HepG2 (cell line): ENCODE measurements at regions not wholly inside any gene's neighbourhood (a gene's known extent, or its start where the extent isn't known, plus 50 kb on each side); places are given as distances from the start of the nearest gene placed in this dataset.

ENCODE experiments used
- ATAC-seq: fragments of 200-7000 bp; cut with Tn5 transposase; 3 replicates; pipeline ENCODE4 v1.9.1; 2020; ENCODE audit warnings: mild to moderate bottlenecking, moderate library complexity
- BruUV-seq: library from RNA; stranded (reverse); fragments of 400-500 nt; replicated peaks from 2 replicates; lab custom pipeline; 2021; lab: Mats Ljungman, UMichigan
- CTCF ChIA-PET: fragments of 300-600 bp; formaldehyde crosslinking; extraction: SDS; loops from one replicate; lab custom pipeline; 2021; ENCODE audit warnings: low total read pairs, inconsistent platforms, low intra/inter-chr PET ratio; lab: Yijun Ruan, JAX
- POLR2A ChIA-PET: fragments of 350-600 bp; sonication (Branson Sonifier 250); formaldehyde crosslinking; loops from one replicate; lab custom pipeline; 2020; ENCODE audit warnings: antibody characterized with exemption, inconsistent platforms; lab: Yijun Ruan, JAX
- DNase-seq: peaks from one replicate; pipeline ENCODE4 v3.0.0-alpha.2; 2015; ENCODE audit warnings: low spot score
- FAIRE-seq: peaks from 3 replicates; lab custom pipeline; 2011; peaks lifted over from hg19 to GRCh38; lab: Jason Lieb, UNC
- H2AFZ ChIP-seq: one replicate; pipeline ENCODE4 v1.6.1; 2011; ENCODE audit warnings: low read length, inconsistent platforms
- H3K27ac ChIP-seq: fragments of 300-600 bp; 3 replicates; pipeline ENCODE4 v1.8.0; 2011; ENCODE audit warnings: mixed run types, mild to moderate bottlenecking, mixed read lengths, low read length, inconsistent platforms; ENCODE audit not compliant: insufficient read depth; ENCODE audit errors: extremely low read length
- H3K27me3 ChIP-seq, 2 experiments: fragments of 200-600 bp in 1 of 2; 2 replicates in 1 of 2; 3 replicates in 1 of 2; pipeline versions ENCODE4 v1.6.0 to v1.8.0; 2011; ENCODE audit warnings: low read length in 2 of 2, mild to moderate bottlenecking in 2 of 2, moderate library complexity in 2 of 2, inconsistent platforms in 1 of 2; ENCODE audit not compliant: insufficient read depth in 2 of 2, control insufficient read depth in 1 of 2
- H3K36me3 ChIP-seq, 2 experiments: fragments of 200-600 bp in 1 of 2; replicated peaks in 1 of 2; 2 replicates in 1 of 2; 3 replicates in 1 of 2; pipeline versions ENCODE4 v1.5.1 to v1.8.0; 2011; ENCODE audit warnings: low read length in 2 of 2, inconsistent platforms in 1 of 2; ENCODE audit not compliant: insufficient read depth in 2 of 2, control insufficient read depth in 1 of 2
- H3K4me1 ChIP-seq: 2 replicates; pipeline ENCODE4 v1.5.1; 2012; ENCODE audit warnings: low read length, inconsistent platforms; ENCODE audit not compliant: insufficient read depth
- H3K4me2 ChIP-seq: 2 replicates; pipeline ENCODE4 v1.6.0; 2011; ENCODE audit warnings: low read depth, low read length, inconsistent platforms
- H3K4me3 ChIP-seq, 3 experiments: fragments of 200-600 bp in 1 of 3; sonication (generic), shearing (Covaris generic) in 1 of 3; replicated peaks in 1 of 3; 2 replicates each; pipeline ENCODE4 v1.5.1; 2011 to 2016; ENCODE audit warnings: low read length in 3 of 3, inconsistent platforms in 2 of 3, low read depth in 2 of 3, mild to moderate bottlenecking in 2 of 3, control low read depth in 1 of 3, mixed read lengths in 1 of 3; ENCODE audit not compliant: insufficient read depth in 1 of 3
- H3K79me2 ChIP-seq: one replicate; pipeline ENCODE4 v1.6.1; 2011; ENCODE audit warnings: low read length, inconsistent platforms; ENCODE audit not compliant: insufficient read depth
- H3K9ac ChIP-seq: 2 replicates; pipeline ENCODE4 v1.6.0; 2011; ENCODE audit warnings: mild to moderate bottlenecking, low read depth, low read length, inconsistent platforms; ENCODE audit not compliant: insufficient read depth
- H3K9me3 ChIP-seq: 2 replicates; pipeline ENCODE4 v1.5.1; 2012; ENCODE audit warnings: mild to moderate bottlenecking, low read length
- H4K20me1 ChIP-seq: 2 replicates; pipeline ENCODE4 v1.6.0; 2011; ENCODE audit warnings: inconsistent platforms, mild to moderate bottlenecking, low read length, moderate library complexity; ENCODE audit not compliant: insufficient read depth
- ATAD3A ChIP-seq: sonication (generic); formaldehyde crosslinking; IDR thresholded peaks from 2 replicates; pipeline ENCODE4 v1.4.0; 2020; ENCODE audit warnings: missing genetic modification reagents
- ETV5 ChIP-seq: IDR thresholded peaks from 2 replicates; pipeline ENCODE4 v1.6.1; 2018; ENCODE audit warnings: missing biosample characterization, missing genetic modification reagents, inconsistent platforms, borderline replicate concordance
- FOXM1 ChIP-seq: sonication (generic); formaldehyde crosslinking; IDR thresholded peaks from 2 replicates; pipeline ENCODE4 v1.5.0; 2020; ENCODE audit warnings: missing genetic modification reagents
- JARID2 ChIP-seq: sonication (generic); formaldehyde crosslinking; IDR thresholded peaks from 2 replicates; pipeline ENCODE4 v1.8.1; 2023; ENCODE audit warnings: missing genetic modification reagents, inconsistent platforms; ENCODE audit not compliant: insufficient replicate concordance
- NFKB2 ChIP-seq: sonication (generic); formaldehyde crosslinking; IDR thresholded peaks from 2 replicates; pipeline ENCODE4 v1.4.0; 2020; ENCODE audit warnings: missing genetic modification reagents, borderline replicate concordance
- NFRKB ChIP-seq: fragments of 450-650 bp; IDR thresholded peaks from 2 replicates; pipeline ENCODE4 v1.6.1; 2017
- PTBP1 ChIP-seq: fragments of 200-400 bp; formaldehyde crosslinking; IDR thresholded peaks from 2 replicates; pipeline ENCODE4 v1.6.1; 2018; ENCODE audit warnings: low read length, low read depth; ENCODE audit not compliant: poor library complexity, severe bottlenecking
- ZFP36L1 ChIP-seq: sonication (generic); formaldehyde crosslinking; IDR thresholded peaks from 2 replicates; pipeline ENCODE4 v1.8.0; 2022; ENCODE audit warnings: mild to moderate bottlenecking, missing genetic modification reagents, moderate library complexity
- ZNF253 ChIP-seq: sonication (generic); formaldehyde crosslinking; IDR thresholded peaks from 2 replicates; pipeline ENCODE4 v1.8.0; 2022; ENCODE audit warnings: mild to moderate bottlenecking, missing genetic modification reagents, borderline replicate concordance
- ZNF619 ChIP-seq: sonication (generic); formaldehyde crosslinking; IDR thresholded peaks from 2 replicates; pipeline ENCODE4 v1.4.0; 2020; ENCODE audit warnings: mild to moderate bottlenecking, missing genetic modification reagents
- WGBS: methylation state at CpG from one replicate; pipeline ENCODE4 v1.1.6; 2017; ENCODE audit warnings: low lambda C conversion rate; 5-methylcytosine and 5-hydroxymethylcytosine counted together
- in situ Hi-C: cut with HindIII; loops from 2 replicates; pipeline ENCODE4 v1.10.0; 2017; ENCODE audit warnings: low pct_unique_long_range_greater_than_20kb; ENCODE audit not compliant: extremely low pct_ligation_motif_present
- intact Hi-C: fragments of 100-400 bp; cut with micrococcal nuclease; formaldehyde crosslinking; loops from one replicate; pipeline ENCODE4 v1.10.0; 2022; ENCODE audit not compliant: unreplicated experiment

DNA sequence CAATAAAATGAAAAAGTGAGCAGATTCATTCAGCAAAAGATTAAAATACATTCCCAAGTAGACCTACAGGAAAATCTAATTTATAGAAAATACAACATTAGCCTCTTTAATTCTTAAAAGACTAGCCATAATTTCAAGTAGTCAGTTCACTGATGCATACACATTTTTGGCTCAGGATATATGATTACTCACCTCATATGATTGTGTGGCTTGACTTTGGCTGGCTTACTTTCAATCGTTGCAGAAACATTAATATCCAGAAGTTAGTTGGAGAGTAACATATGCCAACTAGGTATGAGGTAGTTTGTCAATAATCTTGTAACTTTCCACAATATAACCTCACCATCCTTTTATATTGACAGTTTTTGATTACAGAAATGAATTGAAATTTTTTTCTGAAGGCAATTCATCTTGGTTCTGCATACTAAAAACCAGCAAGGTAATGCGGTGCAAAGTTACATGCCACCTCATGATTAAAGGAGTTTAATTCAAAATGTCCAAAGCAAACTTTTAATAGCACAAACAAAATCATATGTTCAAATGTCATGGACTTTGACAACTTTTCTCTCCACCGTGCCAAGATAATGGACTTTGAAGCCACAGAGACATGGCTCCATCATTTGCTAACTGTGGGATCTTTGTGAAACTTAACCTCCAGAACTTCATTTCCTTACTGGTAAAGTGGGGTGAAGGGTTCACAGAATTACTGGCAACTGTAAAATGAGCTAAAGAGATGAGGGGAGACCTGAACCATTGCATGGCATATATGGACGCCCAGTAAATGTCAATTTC, 76.6 kb upstream of the PAM start:
- ATAC-seq (no peak), DNase-seq (no peak), FAIRE-seq (no peak)
- WGBS: 4% methylated on average over 4 of the region's 4 CpGs
- Histone ChIP-seq H4K20me1 (no peaks in the 10 kb centered on the region), H3K4me1 (no peaks in the 10 kb centered on the region; the same call in 1 of the 2 replicates), H3K79me2 (no peaks in the 10 kb centered on the region), H3K27me3 (no peaks in the 10 kb centered on the region), H3K4me2 (no peak overlapping the region), H3K4me3 (no peak overlapping the region), H3K36me3 (no peaks in the 10 kb centered on the region), H3K9me3 (no peaks in the 10 kb centered on the region), H2AFZ (no peak overlapping the region), H3K27ac (no peak overlapping the region), H3K9ac (no peak overlapping the region)
- in situ Hi-C loops: no loop called here
- ChIA-PET POLR2A (no interaction called here), CTCF (no interaction called here)
- intact Hi-C loops: no loop called here
- TF ChIP-seq JARID2 (CRISPR knock-in tag): no peak
- TF ChIP-seq ETV5 (CRISPR knock-in tag): no peak
- no peak for TF ChIP-seq ZFP36L1 (CRISPR knock-in tag)
- no peak for TF ChIP-seq ZNF619 (CRISPR knock-in tag)
- TF ChIP-seq ZNF253: no peak
- TF ChIP-seq PTBP1: no peak
- no peak for TF ChIP-seq ATAD3A (CRISPR knock-in tag)
- no peak for TF ChIP-seq NFRKB
- TF ChIP-seq NFKB2: no peak
- TF ChIP-seq FOXM1 (CRISPR knock-in tag): no peak
- no TSS peak for BruUV-seq
